NCI-H1694 (cell line): ENCODE measurements at regions not wholly inside any gene's neighbourhood (a gene's known extent, or its start where the extent isn't known, plus 50 kb on each side); places are given as distances from the start of the nearest gene placed in this dataset.

Experiments
- DNase-seq: peaks from one replicate; lab custom pipeline; 2025; lab: John Stamatoyannopoulos, UW

DNA sequence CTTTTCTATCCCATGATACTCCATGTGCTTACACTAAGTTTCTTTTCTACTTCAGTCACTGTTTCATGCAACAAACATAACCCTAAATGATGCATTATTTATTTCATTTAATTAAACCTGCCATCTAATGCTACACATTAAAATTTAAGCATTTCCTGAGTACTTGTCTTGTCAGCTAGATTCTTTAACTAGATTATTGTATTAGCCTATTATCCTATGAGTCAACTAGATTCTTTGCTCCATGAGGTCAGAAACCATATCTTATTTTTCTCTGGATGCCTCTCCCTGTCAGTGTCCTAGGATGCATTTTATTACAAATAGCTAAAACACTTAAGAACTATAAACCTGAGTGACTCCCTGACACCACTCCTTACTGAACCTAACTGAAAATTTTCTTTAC is 652.4 kb downstream of the SLC4A3 start:
- no peak for DNase-seq

DNA sequence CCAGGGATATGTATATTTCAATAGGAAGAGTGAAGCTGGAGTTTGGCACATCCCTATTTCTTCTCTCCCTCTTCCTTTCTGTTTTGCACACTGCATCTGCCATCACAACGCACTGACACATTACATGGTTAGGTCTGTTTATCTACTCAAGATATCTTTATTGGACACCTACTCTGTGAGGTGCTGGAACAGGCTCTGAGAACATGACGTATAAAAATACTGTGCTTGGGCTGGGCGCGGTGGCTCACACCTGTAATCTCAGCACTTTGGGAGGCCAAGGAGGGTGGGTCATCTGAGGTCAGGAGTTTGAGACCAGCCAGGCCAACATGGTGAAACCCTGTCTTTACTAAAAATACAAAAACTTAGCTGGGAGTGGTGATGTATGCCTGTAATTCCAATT is 653.3 kb downstream of the SLC4A3 start:
- DNase-seq = no peak

DNA sequence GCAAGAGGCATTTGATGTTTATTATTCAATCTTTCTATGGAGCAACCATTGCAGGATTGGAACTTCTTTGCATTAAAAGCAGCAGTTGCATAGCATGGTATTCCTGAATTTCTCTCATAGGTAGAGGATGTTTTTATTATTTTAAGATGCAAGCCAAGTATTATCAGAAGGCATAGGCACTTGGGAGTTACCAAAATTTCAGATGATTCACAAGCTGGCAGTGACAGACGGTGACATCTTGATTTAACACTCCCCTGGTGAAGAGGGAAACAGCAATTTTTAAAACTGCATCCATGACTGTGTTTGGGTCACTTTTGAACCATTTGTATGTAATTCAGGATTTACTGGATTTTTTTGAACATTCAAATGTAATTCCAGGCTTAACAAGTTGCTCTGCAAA is 654.3 kb downstream of the SLC4A3 start:
- no peak for DNase-seq

DNA sequence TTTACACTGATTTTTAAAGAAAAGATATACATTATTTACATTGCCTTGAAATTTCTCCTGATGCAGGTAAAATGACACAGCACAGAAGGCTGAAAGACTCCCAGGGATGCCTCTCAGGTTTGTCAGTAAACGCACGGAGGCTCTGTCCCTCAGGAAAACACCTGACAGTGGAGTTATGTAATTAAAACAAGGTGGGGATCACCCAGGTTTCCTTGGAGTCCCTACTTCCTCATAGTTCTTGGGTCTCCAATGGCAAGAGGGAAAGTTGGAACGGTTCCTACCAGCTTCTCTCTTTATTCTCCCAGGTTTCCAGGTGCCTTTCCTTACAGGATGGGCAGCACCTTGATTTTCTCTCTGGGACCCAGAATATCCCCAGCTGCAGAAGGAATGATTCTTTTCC is 654.8 kb downstream of the SLC4A3 start:
- no peak for DNase-seq

DNA sequence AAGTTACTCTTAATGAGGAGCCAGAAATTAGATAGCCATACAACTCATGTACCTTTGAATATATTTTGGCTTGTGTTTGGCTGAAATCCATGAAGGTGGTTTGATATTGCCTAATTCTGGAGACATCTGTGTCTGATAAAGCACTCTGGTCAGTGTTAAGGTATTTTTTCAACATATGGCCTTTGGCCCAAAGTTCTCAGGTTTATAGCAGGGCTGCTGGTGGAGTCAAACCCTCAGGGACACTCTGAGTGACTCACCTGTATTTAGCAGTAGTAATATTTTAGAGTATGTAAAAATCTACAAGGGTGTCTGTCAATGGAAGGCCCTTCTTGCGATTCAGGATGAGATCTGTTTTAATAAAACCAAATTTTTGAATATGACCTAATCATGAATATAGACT is 666.5 kb downstream of the SLC4A3 start:
- DNase-seq = no peak

DNA sequence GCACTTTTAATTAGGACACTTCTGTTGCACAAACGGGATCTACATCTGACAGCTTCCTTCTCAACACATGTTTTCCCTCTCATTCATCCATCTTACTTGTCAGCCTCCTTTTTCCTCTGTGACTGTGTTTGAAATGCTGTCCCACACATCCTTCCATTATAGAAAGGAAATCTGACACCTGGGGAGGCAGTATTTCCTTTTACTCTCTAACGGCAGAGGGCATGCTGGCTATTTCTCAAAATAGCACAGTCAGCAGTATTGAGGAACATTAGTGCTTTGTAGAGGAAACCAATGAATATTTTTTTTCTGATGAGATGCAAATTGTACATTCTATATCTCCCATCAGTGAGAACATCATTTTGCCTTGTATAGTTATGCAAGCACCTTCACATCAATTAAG is 668.7 kb downstream of the SLC4A3 start:
- no peak for DNase-seq

DNA sequence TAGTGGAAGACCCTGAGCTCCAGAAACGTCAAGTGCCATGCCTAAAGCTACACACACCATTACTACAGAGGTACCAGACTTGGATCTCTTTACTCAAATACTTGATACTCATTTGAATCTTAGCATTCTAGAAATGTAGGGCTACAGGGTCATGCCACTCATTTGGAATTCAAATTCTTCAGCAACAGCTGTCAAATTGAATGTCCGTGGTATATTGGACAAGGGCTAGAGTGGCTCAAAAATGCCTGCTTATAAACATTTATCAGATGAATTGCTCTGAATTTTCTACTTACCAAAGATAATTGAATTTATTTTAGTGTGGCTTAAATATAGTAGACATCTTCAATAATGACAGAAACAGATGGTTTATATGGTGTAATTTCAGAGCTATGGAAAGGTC is 669.7 kb downstream of the SLC4A3 start:
- no peak for DNase-seq

DNA sequence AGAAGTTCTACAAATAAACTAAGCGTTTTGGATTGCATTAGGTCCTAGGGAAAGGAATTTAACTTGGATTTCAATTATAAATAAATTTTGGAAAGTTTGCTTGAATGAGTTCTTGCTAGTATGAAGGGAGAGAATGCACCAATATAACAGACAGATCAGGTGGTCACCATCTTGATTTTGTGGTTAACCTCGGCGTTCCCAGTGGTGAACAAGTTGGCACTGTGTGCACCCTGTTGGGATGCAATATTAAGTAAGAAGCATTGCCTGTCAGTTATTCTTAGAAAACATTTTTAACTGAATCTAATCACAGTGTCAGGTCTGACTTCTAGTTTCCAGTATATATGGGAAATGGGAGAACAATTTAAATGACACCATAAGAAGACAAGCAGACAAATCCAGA is 673.4 kb downstream of the SLC4A3 start:
- DNase-seq = no peak

DNA sequence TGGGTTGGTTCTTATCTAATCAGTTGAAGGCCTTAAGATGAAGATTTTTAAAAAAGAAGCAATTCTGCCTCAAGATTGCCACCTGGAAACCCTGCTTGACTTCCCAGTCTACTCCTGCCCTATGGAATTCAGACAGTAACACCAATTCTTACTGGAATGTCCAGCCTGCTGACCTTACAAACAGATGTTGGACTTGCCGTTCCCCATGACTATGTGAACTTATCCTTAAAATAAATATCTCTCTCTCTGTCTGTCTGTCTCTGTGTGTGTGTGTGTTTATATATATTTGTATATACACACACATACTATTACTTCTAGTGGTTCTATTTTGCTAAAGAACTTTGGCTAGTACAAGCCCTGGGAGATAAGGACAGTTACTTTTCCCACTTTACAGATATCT is 675.3 kb downstream of the SLC4A3 start:
- no peak for DNase-seq

DNA sequence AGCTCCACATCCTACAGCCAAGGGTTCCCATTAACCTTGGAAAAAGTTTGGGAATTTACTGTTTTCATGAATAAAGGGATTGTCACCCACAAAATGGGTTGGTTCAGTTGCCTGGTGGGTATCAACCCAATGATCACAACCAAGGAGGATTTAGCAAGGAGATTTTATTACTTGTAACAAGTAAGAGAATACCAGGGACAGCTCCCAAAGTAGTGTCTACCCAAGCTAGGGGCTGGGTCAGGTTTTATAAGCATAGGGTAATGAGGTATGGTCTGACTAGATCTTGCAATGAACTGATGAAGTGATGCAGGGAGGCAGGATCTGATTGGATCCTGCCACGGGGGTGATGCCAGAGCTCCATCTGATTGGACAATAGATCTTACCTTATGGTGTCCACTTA is 681.8 kb downstream of the SLC4A3 start:
- no peak for DNase-seq

DNA sequence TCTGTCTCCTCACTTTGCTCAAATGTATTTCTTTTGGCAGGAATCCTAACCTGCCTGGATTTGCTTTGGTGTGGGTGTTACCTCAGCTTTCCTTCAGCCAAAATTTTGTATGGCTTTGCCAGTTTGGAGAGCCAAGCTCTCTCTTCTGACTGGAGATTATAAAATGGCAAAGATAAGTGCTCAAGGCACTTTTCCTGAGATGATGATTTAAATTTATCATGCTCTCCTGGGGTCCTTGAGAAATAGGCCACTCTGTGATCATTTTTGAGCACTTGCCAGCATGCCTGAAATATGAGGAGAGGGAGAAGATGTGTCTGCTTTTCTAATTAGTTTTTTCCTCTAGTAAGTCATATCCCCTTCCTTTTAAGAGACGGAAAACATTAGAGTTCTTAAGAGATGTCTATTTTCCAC is 683.0 kb downstream of the SLC4A3 start:
- DNase-seq = no peak

DNA sequence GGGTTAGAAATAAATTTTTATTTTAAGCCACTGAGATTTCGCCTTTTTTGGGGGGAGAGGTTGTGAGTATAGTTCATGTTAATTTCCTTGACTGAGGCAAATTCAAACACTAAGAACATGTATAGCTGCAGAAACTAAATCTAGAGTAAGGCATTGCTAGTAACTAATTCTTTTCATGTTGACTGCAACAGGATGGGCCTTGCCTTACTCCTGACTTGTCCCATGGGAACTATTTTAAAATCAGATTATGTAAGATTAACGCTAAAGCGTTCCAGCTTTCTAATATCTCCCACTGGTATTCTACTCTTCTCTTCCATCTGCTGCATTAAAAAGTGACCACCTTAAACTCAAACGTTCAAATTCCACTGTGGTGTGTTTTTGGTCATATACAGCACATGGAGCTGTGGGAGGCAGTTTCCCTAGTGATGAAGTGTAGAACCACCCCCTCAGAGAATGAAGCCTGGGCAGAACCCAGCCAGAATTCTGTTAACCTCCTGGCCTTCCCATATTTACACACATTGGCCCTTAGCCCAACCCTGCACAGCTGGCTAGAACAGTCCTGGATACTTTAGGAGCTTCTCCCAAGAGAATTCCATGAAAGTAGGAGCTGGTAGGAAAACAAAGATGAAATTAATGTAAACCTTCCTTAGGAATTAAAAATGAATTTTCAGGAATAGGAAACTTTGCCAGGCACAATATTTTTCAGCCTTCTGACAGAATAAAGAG is 687.8 kb downstream of the SLC4A3 start:
- DNase-seq = peak; percentile 34

DNA sequence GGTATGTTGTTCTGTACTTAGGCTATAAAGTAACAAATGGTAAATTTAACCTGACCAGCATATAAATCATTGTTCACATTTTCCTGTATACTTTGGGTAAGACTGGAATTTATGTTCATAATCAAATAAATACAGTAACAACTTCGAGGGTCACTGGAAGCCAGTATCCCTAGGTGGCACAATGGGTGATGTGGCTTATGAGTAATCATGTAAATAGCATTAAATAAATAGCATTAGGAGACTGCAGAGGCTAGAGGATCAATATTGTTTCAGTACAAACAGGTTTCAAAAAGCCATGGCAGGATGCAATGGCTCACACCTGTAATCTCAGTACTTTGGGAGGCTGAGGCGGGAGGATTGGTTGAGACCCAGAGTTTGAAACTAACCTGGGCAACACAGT is 690.6 kb downstream of the SLC4A3 start:
- no peak for DNase-seq

DNA sequence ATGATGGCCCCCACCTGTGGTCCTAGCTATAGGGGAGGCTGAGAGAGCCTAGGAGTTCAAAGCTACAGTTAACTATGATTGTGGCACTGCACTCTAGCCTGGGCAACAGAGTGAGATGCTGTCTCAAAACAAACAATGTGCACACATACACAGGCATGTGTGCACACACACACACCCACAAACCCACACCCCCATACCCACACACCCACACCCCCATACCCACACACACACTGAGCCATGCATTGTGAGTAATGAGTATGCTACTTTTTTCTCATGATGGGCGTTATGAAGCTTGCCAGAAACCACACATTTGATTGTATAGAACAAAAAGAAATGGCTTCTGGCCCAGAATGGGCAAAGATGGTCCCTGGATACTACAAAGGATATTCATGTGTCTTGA is 691.1 kb downstream of the SLC4A3 start:
- DNase-seq = no peak

DNA sequence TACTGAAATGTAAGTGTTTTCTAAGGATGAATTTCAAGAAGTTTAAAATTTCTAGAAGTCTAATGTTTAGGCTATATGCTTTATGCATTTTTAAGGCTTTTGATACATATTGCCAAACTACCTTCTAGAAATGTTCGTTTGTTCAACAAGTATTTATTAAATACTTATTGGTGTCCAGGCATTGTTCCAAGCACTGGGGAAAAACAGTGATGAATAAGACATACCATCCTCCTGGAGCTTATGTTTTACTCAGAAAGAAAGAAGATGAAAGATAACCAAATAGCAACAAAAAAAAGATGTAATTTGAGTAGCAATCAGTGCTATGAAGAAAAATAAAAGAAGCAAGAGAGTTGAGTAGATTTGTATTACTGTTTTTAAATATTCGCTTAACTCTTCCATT is 692.9 kb downstream of the SLC4A3 start:
- DNase-seq = no peak

DNA sequence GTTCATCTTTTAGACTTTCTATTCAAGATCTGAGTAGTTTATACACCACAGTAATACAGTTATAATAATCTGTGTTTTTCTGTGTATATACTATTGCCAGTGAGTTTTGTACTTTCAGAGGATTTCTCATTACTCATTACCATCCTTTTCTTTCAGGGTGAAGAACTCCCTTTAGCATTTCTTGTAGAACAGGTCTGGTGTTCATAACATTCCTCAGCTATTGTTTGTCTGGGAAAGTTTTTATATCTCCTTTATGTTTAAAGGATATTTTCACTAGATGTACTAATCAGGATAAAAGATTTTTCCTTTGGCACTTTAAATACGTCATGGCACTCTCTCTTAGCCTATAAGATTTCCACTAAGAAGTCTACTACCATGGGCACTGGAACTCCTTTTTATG is 705.5 kb downstream of the SLC4A3 start:
- no peak for DNase-seq

DNA sequence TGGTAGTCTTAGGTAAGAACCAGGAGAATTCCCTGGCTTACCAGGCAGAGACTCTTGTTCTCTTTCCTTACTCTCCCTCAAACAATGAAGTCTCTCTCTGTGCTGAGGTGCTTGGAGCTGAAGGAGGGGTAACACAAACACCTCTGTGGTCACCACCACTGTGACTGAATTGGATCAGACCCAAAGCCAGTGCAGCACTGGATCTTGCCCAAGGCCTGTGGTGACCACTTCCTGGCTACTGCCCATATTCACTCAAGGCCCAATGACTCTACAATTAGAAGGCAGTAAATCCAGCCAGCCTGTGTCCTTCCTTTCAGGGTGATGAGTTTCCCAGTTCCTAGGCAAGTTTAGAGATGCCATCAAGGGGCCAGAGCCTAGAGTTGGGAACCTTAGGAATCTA is 706.8 kb downstream of the SLC4A3 start:
- no peak for DNase-seq

DNA sequence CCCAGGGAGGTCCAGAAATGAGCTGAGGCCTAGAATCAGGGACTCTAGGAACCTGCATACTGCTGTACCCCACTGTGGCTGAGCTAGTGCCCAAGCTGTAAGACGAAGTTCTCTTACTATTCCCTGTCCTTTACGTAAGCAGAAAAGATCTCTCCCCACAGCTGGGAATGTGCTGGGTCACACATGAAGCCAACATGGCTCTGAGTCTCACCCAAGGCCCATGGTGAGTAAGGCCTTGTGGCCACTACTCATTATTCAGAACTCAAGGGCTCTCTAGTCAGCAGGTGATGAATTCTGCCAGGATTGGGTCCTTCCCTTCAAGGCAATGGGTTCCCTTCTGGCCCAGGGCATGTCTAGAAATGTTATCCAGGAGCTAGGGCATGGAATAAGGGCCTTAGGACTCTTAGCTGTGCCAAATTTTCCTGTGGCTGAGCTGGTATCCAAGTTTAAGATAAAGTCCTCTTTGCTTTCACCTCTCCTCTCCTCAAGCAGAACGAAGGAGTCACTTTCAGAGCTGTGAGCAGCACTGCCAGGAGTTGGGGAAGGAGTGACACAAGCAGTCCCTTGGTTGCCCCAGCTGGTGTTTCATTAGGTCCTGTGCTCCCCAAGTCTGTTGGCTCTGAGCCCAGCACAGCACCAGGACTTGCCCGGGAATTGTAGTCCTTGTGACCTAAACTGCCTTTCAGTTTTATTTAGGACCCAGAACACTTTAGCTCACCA is 707.6 kb downstream of the SLC4A3 start:
- no peak for DNase-seq

DNA sequence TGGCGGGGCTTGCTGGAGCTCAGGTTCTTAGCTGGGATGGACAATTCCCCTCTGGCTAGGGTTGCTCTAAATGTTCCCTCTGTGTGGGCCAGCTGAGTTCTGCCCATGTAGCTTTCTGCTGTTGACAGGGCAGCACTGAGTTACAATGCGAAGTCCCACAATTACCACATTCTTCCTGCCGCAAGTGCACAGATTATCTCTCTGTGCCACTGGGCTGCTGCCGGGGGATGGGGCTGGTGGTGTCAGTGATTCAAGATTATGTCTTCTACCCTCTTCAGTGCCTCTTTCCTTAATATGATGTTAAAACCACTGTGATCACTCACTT is 708.1 kb downstream of the SLC4A3 start:
- no peak for DNase-seq

DNA sequence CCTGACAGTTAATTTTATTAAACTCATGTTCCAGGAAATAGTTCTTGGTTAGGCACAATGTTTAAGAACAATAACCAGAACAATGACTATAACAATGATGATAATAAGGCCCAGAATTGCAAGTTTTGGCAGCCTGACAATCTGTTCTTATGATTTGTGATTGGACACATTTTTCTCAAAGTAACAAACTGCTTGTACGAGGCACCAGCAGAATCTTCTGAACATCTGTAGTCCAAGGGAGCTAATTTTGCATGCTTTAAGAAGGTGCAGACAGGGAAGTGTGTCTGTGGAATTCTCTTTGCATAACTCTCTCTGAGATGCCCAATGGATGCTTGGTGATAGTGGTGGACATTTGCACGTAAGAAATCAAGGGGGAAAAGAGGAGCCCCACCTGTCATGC is 709.3 kb downstream of the SLC4A3 start:
- no peak for DNase-seq

DNA sequence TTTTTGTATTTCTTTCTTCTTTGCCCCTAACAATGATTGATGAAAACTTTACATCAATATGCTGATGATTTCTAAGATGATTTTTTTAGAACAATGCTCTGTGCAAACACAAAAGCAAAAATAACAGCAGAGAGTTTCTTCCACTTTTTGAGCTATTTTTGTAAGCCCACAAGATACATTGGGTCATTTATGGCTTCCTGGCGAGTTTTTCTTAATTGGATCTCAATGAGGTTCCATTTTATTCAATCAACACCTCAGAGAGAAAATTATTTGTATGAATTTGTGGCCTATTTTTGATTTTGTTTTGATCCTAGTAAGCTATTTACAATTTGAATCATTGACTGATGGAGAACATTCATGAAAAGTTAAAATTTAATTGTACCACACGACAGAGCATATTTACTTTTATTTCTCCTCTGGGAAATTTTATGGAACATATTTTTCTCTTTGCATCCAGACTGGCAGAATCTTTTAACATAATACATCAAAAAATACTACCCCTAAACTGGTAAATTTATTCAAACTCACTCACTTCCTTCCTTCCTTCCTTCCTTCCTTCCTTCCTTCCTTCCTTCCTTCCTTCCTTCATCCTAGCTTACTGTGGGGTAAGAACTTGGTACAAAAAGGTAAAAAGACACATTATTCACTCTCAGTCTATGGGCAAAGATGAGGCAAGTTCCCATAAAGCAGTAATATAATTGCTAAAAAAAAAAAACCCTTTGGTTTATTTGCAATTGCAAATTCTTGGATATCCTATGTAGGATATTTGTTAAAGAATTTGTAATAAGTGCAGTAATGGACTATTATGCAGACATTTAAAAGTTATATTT is 710.4 kb downstream of the SLC4A3 start:
- no peak for DNase-seq

DNA sequence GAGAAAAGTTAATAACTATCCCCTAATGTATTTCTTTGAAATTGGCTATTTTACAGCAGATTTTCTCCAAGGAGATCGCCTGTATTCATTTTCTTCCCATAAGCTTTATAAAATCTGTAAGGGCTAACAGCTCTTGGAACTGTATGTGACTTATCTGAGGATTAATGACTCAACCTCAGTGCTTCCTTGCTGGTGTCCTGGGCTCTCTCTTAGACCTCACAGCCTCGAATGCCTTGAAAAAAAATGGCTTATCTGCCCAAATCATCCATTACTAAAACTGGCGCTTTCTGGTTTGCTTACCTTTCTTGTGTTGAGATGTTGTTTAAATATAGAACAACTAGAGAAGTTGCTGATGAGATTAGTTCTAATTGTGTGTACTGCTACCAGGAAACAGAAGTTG is 713.6 kb downstream of the SLC4A3 start:
- DNase-seq = no peak

DNA sequence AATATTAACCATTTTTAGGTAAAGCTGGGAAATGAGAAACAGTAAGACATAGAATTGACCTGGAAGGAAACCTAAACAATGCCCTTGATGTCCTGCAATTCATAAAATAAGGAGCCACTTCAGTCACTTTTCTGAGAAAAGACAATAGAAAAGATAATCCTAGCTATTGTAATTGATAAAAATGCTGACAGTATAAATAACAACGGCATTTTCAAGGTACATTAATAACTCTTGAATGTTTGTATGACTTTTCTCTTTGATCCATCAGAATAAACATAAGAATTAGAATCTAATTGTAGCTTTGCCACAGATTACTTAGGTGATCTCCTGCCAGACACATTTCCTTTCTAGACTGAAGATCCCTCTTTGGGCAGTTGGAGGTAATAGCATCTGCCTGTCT is 719.5 kb downstream of the SLC4A3 start:
- no peak for DNase-seq
